GM19455 (cell line): ENCODE measurements at regions not wholly inside any gene's neighbourhood (a gene's known extent, or its start where the extent isn't known, plus 50 kb on each side); places are given as distances from the start of the nearest gene placed in this dataset.
"Not testable (repeated sequence)": the region's sequence is repeated elsewhere in the genome, so short reads cannot be mapped to it uniquely, and the experiment has no call there.

Experiments used
- ATAC-seq: cut with Tn5 transposase; IDR thresholded peaks from one replicate; pipeline ENCODE4 v1.9.1; 2021; ENCODE audit not compliant: unreplicated experiment

DNA sequence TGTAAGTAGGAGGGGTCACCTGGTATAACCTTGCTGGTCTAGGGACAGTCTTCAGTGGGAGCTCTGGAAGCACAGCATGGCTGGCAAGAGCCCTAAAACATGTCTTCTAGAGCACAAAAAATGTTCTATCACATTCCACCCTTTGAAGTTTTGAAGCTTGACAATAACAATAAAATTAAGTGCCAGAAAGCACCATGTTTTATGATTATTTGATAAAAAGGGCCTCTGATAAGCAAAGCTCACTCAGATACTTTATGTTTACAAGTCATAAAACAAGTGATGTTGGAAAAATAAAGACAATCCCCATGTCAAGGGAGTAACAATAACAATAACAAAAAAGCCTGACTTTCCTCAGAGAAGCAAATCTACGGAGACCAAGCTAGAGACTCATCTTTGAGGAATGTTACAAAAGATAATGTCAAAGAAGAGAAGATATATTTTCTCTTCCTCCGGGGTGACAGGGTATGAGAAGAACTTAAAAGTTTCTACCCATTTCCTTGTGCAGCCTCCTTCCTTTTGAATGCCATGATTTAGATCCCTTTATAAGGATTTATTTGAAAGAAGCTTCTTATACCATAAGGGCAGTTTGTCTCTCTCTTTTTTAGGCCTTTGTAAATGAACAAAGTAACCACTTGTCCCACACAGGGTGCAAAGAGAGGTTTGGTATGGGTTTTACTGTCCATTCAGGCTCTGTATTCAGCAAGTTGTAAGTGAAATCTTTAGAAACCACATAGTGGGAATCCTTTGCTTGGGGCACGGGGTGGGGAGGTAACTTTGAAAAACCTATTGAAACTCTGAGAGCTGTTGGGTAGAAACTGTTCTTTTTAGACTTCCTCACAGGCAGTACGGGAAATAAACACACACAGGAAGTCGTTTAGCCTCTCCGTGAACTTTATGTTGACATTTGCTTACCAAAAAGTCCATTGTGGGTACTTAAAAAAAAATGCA is 109.6 kb upstream of the RBMS3 start:
- ATAC-seq = no peak

DNA sequence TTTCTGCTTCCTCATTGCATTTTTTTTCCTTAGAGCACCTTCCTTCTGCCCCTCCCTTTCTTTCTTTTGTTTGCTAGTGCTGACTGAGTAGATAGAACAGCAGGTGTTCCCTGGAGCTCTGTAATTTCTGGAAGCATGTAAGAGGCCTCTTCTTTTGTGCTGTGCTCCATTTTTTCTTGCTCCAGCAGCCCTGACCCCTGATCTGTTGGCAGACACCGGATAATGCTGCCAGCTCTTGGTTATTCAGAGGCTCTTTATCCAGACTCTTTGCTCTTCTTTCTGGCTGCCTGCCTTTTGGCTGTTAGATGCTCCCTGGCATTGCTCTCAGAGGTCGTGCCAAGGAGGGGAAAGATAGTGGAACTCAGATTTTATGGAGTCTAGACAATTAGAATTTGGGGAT is 104.4 kb upstream of the RBMS3 start:
- no peak for ATAC-seq

DNA sequence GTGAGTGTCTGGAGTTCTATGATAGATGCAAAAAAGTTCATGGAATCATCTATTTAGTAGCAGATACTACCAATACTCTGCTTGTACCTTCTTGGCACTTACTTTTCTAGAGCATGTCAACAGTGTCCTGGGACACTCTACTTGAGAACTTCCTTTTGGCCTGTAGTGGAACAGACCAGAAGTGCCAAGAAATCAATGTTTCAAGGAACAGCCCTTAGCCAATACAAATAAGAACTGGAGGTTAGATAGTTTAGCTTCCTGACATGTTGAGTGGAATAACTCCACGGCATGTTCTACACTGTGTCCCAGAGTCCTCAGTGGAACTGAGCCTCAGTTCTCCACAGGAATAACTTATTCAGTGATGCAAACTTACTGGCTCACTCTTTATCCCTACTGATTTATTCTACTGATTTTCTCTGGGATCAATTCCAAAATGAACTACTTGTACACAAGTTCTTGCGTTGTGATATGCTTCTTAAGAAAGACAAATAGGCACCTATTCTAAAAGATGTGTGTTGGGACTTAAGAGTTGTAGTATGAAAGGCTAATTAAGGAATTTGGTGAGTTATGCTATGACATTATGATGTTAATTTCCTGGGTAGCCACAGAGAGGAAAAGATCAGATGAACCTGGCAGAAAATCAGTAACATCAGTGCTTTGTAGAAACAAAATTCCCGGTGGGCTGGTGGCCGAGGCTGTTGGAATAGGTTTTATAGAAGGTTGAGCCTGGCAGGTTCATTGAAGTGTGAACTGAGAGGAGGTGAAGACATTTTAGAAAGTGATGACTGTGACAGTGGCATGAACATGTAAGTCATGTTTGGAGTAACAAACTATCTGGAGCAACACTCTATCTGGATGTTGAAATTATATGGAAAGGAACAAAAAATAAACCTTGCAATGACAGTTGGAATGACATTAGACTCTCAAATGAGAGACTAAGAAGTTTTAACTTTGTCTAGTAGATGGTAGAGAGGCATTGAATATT is 101.8 kb upstream of the RBMS3 start:
- ATAC-seq = no peak

DNA sequence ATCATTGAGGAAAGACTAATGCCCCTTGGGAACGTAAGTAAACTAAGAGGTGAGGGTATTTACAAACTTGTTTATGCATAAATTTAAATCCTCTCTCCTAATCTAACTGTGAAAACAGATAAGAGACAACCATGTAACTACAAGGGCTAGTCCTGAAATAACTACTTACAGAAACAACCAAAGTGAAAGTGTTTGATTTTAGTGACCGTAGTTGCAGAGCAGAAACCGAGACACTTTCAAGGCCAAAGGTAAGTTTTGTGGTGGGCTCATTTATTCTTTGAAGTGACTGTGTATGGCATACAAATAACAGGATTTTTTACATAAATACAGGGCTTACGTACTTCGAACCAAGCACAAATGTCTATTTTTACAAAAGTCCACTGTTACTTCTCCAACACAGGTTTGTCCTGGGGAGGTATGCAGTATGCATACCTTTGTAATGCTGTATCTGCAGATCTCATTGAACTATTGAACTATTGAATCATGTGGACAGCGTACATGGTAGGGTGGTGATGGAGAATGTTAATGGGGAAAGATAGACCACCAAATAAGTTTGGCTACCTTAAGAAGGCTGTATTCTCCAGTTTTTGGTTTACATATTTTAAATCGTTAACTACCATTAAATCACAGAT is 99.6 kb upstream of the RBMS3 start:
- no peak for ATAC-seq

DNA sequence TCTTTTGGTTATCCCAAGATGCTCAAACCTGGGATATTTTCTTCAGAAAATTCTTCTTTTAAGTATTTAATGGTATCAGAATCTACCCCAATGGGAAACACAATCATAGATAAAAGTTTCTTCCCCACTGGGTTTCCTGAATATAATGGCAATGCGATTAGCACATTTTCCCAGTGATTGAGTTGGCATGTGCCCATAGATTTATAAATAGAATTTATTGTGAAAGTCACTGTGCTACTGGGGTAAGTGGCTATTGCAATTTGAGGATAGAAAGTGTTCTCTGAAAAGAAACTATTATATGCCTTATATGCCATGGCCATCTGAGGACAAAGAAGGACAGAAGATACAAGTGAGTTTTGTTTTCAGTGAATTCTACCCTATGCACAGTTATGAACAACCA is 99.0 kb upstream of the RBMS3 start:
- ATAC-seq = no peak

DNA sequence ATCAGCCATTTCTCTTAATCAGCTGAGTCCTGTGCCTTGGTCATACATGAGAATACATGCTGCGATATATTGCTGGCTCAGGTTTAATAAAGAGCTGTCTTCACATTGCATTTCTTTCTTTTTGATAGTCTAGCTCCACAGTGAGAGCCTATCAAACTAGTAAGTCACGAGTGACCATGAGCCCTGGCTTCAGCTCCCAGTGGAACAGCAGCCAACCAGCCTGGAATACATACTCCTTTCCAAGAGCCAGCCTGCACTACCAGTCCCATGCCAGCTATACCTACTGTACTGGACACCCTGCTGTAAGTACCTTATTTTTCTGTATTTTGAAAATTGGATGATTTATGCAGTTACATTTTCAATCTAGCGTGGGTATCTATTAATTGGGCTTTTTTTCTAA is 98.0 kb upstream of the RBMS3 start:
- not testable (repeated sequence) for ATAC-seq

DNA sequence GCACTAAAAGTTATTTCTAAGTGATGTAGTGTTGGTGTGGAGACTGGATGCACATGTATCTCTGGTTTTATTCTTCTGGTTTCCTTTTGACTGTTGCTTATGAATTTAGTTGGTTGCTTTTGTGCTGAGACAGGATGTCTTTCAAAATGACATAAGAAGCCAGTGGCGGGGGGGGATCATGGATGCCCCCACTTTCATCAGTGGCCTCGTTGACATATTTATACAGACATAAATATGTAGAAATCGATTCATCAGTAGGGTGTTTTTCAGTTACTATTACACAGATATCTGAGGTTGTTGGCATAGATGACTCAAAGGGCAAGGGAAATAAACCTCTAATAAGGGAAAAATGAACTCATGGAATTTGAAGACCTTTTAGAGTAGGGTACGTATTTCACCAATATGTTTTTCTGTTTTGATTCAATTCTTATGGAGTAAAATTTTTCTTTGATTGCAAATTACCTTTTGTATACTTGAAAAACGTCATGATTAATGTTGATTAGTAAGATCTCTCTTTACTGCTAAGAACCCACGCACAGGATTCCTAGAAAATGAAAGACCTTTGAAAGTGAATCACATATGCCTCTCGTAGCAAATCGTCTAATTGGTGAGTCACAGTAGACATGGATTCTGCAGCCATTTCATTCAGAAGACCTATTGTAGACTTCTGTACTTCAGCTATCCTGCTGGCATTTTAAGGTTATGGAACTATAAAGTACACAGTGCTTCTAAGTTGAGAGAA is 97.4 kb upstream of the RBMS3 start:
- no peak for ATAC-seq

DNA sequence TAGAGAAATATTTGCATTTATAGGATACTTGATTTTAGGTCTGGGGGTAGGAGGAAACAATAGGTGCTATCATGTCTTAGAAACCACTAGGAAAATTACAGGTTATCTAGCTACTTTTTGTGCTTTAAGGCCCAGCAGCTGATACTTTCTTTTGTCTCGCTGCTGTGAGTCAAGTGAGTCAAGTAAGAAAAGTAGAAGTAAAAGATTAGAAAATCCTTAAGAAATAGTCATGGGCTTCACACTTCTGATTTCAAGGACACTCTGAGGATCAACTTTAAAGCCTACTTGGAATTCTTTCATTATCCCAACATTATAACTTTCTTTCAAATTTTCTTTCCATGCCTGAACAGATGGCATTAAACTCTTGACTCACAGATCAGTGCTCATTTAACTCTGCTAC is 95.2 kb upstream of the RBMS3 start:
- ATAC-seq = no peak

DNA sequence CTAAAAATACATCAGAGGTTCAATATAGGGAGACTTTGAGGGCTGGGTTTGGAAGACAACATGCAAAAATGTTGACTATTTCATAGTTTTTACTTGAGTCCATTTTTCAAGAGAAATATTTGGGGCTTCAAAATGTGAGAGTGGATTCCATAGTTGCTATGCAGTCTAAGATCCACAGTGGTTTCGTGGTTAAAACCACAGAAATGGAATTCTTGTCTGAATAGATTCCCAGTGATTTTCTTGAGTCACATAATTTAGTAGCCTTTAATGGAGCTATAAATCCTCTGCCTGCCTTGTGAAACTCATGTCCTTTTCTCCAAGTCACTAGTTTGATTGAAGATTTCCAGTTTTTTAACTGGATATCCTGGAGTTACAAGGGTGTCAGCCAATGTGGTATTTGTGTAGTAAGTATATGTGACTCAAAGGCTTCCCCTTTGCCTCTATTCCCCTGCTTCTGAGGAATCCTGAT is 94.7 kb upstream of the RBMS3 start:
- no peak for ATAC-seq

DNA sequence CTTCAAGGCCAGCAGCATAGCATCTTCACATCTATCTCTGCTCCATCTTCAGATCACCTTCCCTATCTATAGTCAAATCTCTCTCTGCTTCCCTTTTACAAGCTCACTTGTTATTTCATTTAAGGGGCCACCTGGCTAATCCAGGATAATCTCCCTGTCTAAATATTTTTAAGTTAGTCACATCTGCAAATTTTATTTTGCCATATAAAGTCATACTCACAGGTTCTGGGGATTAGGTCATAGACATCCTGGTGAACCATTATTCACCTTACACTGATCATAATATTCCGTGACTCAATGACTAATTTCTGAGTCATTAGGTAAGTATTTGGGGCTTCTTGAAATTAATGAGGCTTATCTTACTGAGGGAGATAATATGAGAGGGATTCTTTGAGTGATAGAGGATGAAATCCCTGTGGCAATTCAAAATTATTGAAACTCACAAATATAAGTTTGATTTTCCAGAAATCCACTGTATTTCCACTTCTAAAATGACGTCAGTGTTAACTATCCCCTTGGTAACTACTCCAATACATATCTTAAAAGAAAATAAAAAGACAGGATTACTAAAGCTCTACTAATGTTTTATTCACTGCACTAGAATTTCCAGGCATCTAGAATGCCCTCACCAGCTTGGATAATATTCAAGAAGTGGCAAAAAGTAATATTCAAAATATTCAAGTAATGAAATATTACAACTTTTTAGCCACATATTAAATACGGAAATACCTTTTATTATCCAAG is 93.7 kb upstream of the RBMS3 start:
- ATAC-seq = no peak

DNA sequence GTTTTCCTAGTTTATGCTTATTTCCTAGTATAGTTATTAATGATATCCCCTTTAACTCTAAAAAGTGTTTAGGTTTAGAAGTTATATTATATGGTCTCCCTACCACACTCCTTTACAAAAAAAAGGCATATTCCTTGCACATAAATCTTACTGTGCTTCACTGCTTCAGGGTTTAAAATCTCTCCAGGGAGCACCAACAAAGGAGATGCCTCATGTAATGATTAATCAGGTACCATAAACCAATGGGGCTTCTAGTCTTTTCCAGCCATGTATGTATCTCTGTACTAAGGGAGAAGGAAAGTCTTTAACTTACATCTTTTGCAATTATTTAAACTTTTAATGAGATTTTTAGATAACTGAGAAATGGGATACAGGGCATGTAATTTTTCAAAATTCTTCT is 91.5 kb upstream of the RBMS3 start:
- ATAC-seq = no peak

DNA sequence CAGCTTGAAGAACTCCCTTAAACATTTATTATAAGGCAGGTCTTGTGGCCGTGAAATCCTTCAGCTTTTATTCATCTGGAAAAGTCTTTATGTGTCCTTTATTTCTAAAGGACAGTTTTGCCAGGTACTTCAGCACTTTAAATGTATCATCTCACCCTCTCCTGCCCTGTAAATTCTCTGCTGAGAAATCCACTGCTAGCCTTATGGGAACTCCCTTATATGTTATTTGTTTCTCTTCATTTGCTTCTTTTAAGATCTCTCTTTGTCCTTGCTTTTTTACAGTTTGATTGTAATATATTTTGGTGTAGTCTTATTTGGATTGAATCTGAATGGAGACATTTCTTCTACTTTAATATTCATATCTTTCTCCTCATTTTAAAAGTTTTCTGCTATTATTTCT is 86.7 kb upstream of the RBMS3 start:
- ATAC-seq = no peak

DNA sequence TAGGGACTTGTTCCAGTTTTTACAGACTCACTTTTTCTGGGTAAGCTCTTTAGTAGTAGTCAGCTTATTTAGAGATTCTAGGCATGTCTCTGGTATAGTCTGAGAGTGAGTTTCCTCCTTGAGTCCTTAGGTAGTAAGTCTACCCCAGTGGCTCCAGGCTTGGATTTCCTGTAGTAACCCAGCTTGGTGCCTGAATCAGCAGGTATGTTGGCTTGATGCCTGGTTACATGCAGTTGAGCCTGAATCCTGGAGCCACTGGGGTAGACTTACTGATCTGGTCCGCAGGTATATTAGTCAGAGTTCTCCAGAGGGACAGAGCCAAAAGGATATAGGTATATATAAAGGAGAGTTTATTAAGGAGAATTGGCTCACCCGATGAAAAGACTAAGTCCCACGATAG is 85.8 kb upstream of the RBMS3 start:
- ATAC-seq = no peak

DNA sequence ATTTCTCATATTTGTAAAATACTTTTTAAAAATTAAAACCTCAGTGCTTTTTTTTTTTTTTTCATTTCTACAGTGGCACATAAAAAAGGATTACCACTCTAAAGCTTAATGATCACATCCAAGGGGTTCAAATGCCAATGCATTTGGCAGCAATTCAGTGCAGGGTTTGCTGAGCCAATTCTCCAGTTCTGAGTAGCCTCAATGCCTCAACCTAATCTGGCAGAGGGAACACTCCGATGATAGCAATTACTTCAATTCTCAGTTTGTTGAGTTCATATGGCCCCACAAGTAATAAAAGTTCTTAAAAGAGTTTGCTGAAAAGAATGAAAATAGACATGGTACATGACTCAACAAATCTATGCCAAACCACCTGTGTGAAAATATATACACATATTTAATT is 79.3 kb upstream of the RBMS3 start:
- ATAC-seq = no peak

DNA sequence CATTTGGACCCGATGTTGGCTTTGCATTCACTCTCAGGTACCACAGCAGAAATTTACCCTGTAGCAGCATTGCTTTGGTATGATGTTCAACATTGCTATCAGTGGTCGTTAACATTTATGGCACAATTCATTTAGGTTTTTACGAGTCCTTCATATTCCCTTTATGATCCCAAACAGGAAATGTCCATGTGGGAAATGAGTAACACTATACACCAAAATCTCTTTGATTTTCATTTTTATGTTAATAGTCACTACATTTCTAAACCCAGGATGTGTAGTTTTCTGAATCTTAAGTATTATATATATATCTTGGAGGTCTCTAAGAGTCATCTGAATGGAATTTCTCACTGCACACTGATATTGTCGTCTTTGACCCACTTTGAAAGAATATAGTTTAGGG is 78.5 kb upstream of the RBMS3 start:
- ATAC-seq = no peak

DNA sequence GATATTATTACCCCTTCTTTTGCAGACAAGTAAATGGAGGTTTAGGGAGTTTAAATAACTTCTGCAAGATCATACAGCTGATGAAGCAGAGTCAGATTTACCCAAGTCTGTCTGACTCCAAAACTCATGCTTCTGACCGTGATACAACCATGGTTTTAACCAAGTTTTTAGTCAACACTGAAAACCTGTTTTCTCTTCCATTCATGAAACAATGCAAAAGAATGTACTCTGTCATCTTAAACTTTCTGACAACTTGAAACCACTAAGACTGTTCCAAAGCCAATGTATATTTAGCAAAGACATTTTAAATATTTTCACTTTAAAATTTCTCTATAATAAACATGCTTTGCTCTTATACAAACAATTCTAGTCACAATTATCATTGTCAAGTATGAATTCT is 77.0 kb upstream of the RBMS3 start:
- no peak for ATAC-seq

DNA sequence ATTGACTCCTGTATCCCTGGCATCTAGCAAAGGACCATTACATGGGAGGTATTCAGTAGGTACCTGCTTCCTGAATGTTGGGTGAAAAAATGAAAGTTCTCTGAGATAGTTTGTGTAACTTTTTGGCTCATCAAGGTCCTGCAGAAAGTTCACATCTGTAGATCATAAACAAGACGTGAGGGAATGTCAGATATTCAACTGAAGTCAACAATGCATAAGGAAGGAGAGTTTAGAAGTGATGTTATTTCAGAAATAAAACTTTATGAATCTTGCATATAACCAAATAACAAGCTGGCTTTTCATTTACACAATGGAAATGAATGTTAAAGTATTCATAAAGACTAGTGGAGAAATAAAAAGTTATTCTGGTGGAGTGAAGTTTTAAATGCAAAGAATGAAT is 73.4 kb upstream of the RBMS3 start:
- ATAC-seq = no peak

DNA sequence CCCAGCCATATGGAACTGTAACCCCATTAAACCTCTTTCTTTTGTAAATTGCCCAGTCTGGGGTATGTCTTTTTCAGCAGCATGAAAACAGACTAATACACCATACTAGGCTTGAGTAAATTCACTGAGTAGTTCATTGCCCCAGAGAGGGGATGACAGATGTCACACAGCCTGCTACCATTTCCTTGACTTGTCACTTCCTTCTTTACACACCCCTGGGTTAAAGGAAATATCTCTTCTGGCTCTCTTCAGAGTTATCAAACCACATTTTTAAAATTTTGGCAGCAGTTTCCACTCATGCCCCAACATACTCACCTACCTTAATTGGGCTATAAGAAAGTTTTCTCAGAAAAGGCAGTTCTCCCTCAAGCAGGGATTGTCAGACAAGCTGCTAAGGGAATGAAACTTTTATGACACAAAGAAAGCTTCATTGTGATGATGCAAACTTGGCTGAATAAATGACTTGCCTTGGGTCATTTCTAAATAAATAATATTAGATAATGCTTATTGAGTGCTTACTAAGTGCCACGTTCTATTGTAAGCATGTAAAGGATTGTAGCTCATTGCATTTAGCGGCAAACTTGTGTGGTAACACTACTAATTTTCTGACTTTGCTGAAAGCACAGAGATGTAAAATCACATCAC is 68.0 kb upstream of the RBMS3 start:
- no peak for ATAC-seq

DNA sequence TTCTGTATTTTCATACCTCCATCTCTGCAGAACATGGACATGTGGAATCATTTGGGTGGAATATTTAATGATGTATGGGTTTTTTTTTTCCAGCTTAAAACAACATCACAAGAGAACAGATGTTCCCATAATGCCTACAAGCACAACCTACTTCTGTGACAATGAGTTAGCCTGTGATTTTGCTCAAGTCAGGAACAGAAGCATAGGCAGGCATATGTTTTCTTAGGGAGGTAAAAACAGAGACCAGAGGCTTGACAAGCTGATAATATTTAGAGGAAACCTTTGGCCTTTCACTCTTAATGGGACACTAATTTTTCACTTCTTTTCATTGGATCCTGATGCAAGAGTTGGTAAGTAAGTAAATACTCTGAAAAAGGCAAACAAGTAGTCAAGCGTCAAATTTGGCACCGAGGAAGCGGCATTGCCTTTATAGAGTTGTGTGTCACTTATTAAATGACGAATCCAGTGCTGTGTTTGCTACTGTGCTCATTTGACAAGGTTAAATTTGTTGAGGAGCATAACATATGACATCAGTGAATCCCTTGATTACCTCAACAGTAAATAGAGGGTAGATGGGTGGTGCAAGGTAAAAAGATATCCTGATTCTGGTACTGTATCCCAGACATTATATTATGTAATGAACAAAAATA is 66.7 kb upstream of the RBMS3 start:
- ATAC-seq = no peak
